Hepatocyte (in vitro differentiated cells): ENCODE measurements at regions not wholly inside any gene's neighbourhood (a gene's known extent, or its start where the extent isn't known, plus 50 kb on each side); places are given as distances from the start of the nearest gene placed in this dataset.

Experiments used
- DNase-seq: peaks from one replicate; pipeline ENCODE4 v3.0.0-alpha.2; 2016; ENCODE audit warnings: low spot score
- H2AFZ ChIP-seq: fragments of 200-600 bp; sonication (generic); 2 replicates; pipeline ENCODE4 v1.6.0; 2016; ENCODE audit warnings: antibody characterized with exemption, mild to moderate bottlenecking
- H3K27ac ChIP-seq: fragments of 200-600 bp; sonication (generic); 2 replicates; pipeline ENCODE4 v1.5.1; 2016; ENCODE audit warnings: mild to moderate bottlenecking
- H3K27me3 ChIP-seq: fragments of 200-600 bp; sonication (generic); 2 replicates; pipeline ENCODE4 v1.6.1; 2016
- H3K36me3 ChIP-seq: fragments of 200-600 bp; sonication (generic); replicated peaks from 2 replicates; pipeline ENCODE4 v1.5.1; 2016; ENCODE audit warnings: low read depth; ENCODE audit not compliant: insufficient read depth
- H3K4me1 ChIP-seq: fragments of 200-600 bp; sonication (generic); 2 replicates; pipeline ENCODE4 v1.5.1; 2016; ENCODE audit warnings: mild to moderate bottlenecking, moderate library complexity; ENCODE audit not compliant: insufficient read depth
- H3K4me2 ChIP-seq: fragments of 200-600 bp; sonication (generic); 2 replicates; pipeline ENCODE4 v1.6.0; 2016
- H3K4me3 ChIP-seq: fragments of 200-600 bp; sonication (generic); 2 replicates; pipeline ENCODE4 v1.5.1; 2016; ENCODE audit warnings: mild to moderate bottlenecking
- H3K79me2 ChIP-seq: fragments of 200-600 bp; sonication (generic); 2 replicates; pipeline ENCODE4 v1.6.0; 2017; ENCODE audit warnings: mild to moderate bottlenecking
- H3K9me2 ChIP-seq: fragments of 200-600 bp; sonication (generic); replicated peaks from 2 replicates; pipeline ENCODE4 v1.6.0; 2017; ENCODE audit warnings: mild to moderate bottlenecking; ENCODE audit not compliant: insufficient read depth
- H3K9me3 ChIP-seq: fragments of 200-600 bp; sonication (generic); 2 replicates; pipeline ENCODE4 v1.5.1; 2016; ENCODE audit warnings: low read depth, mild to moderate bottlenecking
- H4K20me1 ChIP-seq: fragments of 200-600 bp; sonication (generic); 2 replicates; pipeline ENCODE4 v1.6.0; 2016; ENCODE audit warnings: mild to moderate bottlenecking; ENCODE audit not compliant: insufficient read depth, poor library complexity, severe bottlenecking
- CTCF ChIP-seq: fragments of 200-600 bp; sonication (generic); IDR thresholded peaks from 2 replicates; pipeline ENCODE4 v1.5.1; 2016; ENCODE audit warnings: antibody characterized with exemption, mild to moderate bottlenecking; ENCODE audit not compliant: poor library complexity
- EZH2 ChIP-seq: fragments of 200-600 bp; sonication (generic); IDR thresholded peaks from 2 replicates; pipeline ENCODE4 v1.6.1; 2016; ENCODE audit warnings: antibody characterized with exemption, mild to moderate bottlenecking, borderline replicate concordance
- EZH2phosphoT487 ChIP-seq: fragments of 200-600 bp; sonication (generic); IDR thresholded peaks from one replicate; pipeline ENCODE4 v1.6.1; 2018; ENCODE audit warnings: antibody characterized with exemption, mild to moderate bottlenecking, low read depth, moderate library complexity; ENCODE audit not compliant: unreplicated experiment, severe bottlenecking
- WGBS: methylation state at CpG from one replicate; pipeline ENCODE4 v1.1.6; 2016; ENCODE audit warnings: low lambda C conversion rate; ENCODE audit errors: missing lambda C conversion rate; 5-methylcytosine and 5-hydroxymethylcytosine counted together

GRCh38 chr6:122116835-122117627 lies 282.4 kb upstream of the HSF2 start:
- Histone ChIP-seq H3K4me3 (no peak overlapping the region), H3K4me2 (no peak overlapping the region), H3K27ac (no peak overlapping the region), H3K36me3 (no peaks in the 10 kb centered on the region), H3K9me2 (no peaks in the 10 kb centered on the region), H3K4me1 (no peaks in the 10 kb centered on the region), H3K27me3 (no peaks in the 10 kb centered on the region), H2AFZ (no peak overlapping the region), H3K9me3 (no peaks in the 10 kb centered on the region), H4K20me1 (no peaks in the 10 kb centered on the region), H3K79me2 (no peaks in the 10 kb centered on the region)
- no peak for TF ChIP-seq EZH2phosphoT487
- DNase-seq = no peak
- 90% methylated on average over 2 of the region's 2 CpGs for WGBS

DNA sequence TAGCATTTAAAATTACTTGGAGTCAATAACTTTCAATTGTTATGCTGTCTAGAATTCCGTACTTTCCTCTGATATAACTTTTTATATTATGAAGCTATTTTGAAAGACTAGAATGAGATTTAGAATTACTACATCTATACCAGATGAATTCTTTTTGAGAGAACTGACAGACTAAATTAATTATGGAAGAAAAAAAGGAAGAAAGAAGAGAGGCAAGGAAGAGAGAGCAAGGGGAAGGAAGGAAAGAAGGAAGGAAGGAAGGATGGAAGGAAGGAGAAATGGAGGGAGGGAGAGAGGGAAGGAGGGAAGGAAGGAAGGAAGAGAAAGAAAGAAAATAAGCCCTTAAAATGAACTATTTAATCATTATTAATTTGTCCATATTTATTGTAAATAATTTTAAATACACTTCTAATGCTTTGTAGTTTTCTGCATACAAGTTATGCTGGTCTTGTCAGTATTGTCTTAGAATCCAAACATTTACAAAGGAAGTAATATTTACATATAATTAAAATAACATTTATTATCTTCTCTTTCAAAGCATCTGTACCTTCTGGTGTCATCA lies 280.4 kb upstream of the HSF2 start:
- H3K4me3 ChIP-seq = no peak overlapping the region
- DNase-seq = no peak
- no peak overlapping the region for H3K4me2 ChIP-seq
- no peaks in the 10 kb centered on the region for H3K9me2 ChIP-seq
- H3K36me3 ChIP-seq = no peaks in the 10 kb centered on the region
- no peaks in the 10 kb centered on the region for H4K20me1 ChIP-seq
- no peaks in the 10 kb centered on the region for H3K27me3 ChIP-seq
- H3K79me2 ChIP-seq = no peaks in the 10 kb centered on the region
- H2AFZ ChIP-seq = no peak overlapping the region
- H3K9me3 ChIP-seq = no peaks in the 10 kb centered on the region
- TF ChIP-seq CTCF (no peak), EZH2phosphoT487 (no peak), EZH2 (no peak)
- 86% methylated on average over 1 of the region's 1 CpG for WGBS
- H3K4me1 ChIP-seq = no peaks in the 10 kb centered on the region
- H3K27ac ChIP-seq = no peak overlapping the region

- no peak overlapping the region for H3K4me2 ChIP-seq
- no peak for TF ChIP-seq EZH2
- TF ChIP-seq EZH2phosphoT487 = no peak
- TF ChIP-seq CTCF = no peak
- no peak for DNase-seq
- H3K36me3 ChIP-seq = no peaks in the 10 kb centered on the region
- WGBS = 77% methylated on average over 1 of the region's 1 CpG
- no peaks in the 10 kb centered on the region for H3K9me2 ChIP-seq
- H2AFZ ChIP-seq = no peak overlapping the region
- no peaks in the 10 kb centered on the region for H3K9me3 ChIP-seq
- H3K4me1 ChIP-seq = no peaks in the 10 kb centered on the region
- H3K27ac ChIP-seq = no peak overlapping the region
- no peaks in the 10 kb centered on the region for H3K79me2 ChIP-seq
- no peaks in the 10 kb centered on the region for H3K27me3 ChIP-seq
- H3K4me3 ChIP-seq = no peak overlapping the region
- H4K20me1 ChIP-seq = no peaks in the 10 kb centered on the region
These were observed 277.2 kb upstream of the HSF2 start for GRCh38 chr6:122122202-122122601.

GRCh38 chr6:122122686-122123085 lies 276.8 kb upstream of the HSF2 start:
- Histone ChIP-seq H2AFZ (no peak overlapping the region), H3K4me1 (no peaks in the 10 kb centered on the region), H3K9me2 (no peaks in the 10 kb centered on the region), H3K9me3 (no peaks in the 10 kb centered on the region), H3K4me3 (no peak overlapping the region), H3K36me3 (no peaks in the 10 kb centered on the region), H4K20me1 (no peaks in the 10 kb centered on the region), H3K79me2 (no peaks in the 10 kb centered on the region), H3K4me2 (no peak overlapping the region), H3K27ac (no peak overlapping the region), H3K27me3 (no peaks in the 10 kb centered on the region)
- DNase-seq = no peak
- 58% methylated on average over 2 of the region's 2 CpGs for WGBS
- TF ChIP-seq CTCF (no peak), EZH2 (no peak), EZH2phosphoT487 (no peak)
